Stimulated activated CD8-positive, alpha-beta memory T cell treated with anti-CD3 and anti-CD28 coated beads, Interleukin-12 subunit alpha, Interleukin-12 subunit beta, amount 100 ng/mL, for 4 hours (primary cell): ENCODE measurements at regions not wholly inside any gene's neighbourhood (a gene's known extent, or its start where the extent isn't known, plus 50 kb on each side); places are given as distances from the start of the nearest gene placed in this dataset.
"Not testable (repeated sequence)": the region's sequence is repeated elsewhere in the genome, so short reads cannot be mapped to it uniquely, and the experiment has no call there.

Source experiments
- DNase-seq: peaks from one replicate; pipeline ENCODE4 v3.0.0-alpha.2; 2020; ENCODE audit warnings: low read depth

GRCh38 chr16:87033541-87034300 lies 283.5 kb downstream of the C16orf95 start:
- no peak for DNase-seq

GRCh38 chr16:87034317-87034716 lies 282.9 kb downstream of the C16orf95 start:
- DNase-seq = no peak

DNA sequence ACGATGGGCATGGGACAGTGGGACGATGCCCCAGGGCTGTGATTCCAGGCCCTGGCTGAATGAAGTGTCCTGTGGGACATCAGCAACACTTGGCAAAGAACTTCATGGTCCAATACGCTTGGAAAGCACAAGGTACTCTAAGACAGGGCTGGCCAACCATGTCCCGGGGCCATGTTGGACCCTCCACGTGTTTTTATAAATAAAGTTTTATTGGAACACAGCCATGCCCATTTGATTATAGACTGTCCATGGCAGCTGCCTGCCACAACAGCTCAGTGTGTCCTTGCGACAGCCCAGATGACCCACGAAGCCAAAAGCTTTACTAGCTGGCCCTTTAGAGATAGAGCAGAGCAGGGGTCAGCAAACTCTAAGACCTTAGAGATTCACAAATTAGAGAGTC lies 282.1 kb downstream of the C16orf95 start:
- DNase-seq = no peak

DNA sequence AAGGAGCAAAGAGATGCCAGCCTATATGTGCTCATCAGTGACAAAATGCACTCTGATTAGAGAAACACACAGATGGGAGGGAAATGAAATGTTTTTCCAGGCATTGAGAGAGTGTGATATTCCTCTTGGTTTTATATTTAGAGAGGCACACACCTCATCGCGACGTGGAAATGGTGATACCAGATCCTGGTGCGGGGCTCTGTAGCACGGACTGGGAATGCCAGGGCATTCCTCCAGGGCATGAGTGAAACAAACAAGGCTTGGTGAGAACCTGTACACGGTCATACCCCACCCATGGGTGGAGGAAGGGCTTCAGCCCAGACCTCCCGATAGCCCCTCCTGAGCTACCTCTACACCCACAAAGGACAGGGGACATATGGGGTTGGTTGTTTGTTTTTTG lies 280.2 kb downstream of the C16orf95 start:
- no peak for DNase-seq

DNA sequence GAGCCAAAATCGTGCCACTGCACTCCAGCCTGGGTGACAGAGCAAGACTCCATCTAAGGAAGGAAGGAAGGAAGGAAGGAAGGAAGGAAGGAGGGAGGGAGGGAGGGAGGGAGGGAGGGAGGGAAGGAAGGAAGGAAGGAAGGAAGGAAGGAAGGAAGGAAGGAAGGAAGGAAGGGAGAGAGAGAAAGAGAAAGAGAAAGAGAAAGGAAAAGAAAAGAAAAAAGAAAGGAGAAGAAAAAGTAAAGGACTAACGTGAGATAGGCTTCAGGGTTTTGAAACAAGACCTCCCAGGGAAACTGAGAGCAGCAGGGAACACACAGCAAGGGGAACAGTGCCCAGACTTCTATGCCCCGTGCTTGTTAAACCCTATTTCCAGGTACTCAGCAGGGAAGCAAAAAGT lies 278.7 kb downstream of the C16orf95 start:
- DNase-seq = not testable (repeated sequence)

DNA sequence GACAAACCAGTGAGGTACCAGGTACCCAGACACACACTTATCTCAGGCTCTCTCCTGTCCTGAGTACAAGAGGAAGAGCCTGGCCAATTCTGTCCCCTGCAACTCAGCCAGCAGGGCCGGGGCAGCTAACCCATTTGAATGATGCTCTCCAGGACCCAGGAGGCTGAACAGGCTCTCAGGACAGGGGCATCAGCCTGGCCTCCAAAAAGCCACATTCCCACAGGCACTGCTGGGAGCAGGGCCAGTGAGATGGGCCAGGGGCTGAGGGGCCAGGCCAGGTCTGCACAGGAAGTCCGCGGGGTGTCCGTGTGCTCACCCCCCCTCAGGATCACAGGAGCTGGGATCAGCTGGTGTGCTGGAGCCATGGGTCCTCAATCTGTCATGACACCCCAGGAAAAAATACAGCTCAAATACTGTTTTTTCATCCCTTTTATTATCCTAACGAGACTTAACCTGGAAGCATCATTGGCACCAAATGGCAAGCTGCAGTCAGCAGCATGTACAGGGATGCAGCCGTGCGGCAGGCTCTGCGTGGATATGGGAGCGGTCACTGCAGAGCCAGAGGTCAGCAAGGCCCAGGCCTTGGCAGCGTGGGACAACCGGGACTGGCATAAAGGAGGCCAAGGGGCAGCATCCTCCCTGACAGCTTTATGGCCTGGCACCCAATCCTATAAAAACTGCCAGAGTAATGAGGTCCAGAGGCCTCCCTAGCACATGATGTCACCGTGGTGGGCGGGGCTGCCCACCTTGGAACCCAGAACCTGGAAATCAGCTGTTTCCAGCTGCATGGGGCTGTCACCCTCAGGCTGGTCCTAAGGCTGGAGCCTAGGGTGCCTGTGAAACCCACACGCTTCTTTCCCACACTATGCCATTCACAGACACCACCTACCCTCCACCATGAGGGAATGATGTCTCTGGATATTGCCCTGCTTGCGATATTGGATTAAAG lies 276.7 kb downstream of the C16orf95 start:
- DNase-seq = no peak

GRCh38 chr16:87041286-87041685 lies 275.9 kb downstream of the C16orf95 start:
- no peak for DNase-seq

DNA sequence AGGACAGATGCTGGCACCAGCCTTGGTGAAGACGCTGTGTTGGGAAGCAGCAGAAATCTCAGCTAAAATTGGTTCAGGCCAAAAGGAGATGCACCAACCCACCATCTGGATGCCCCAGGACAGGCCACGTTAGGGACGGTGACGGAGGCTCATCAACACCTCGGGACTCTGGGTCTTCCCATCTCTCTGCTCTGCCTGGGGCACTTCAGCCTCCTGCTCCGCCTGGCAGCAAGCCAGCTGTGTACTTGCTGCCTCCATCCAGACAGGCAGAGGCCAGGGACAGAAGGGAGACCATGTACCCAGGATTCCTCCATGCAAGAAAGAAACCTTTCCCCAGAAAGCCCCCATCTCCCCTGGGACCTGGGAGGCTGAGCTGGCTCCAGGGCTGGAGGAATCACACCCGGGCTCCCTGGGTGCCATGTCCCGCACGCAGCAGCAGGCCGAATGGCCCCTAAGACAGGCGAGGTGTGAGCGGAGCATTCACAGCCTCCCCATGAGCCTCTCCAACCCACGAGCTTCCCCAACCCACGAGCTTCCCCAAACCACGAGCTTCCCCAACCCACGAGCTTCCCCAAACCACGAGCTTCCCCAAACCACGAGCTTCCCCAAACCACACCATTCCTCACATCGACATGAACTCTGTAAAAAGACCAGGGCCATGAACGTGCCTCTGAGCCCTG lies 274.5 kb downstream of the C16orf95 start:
- DNase-seq = no peak

DNA sequence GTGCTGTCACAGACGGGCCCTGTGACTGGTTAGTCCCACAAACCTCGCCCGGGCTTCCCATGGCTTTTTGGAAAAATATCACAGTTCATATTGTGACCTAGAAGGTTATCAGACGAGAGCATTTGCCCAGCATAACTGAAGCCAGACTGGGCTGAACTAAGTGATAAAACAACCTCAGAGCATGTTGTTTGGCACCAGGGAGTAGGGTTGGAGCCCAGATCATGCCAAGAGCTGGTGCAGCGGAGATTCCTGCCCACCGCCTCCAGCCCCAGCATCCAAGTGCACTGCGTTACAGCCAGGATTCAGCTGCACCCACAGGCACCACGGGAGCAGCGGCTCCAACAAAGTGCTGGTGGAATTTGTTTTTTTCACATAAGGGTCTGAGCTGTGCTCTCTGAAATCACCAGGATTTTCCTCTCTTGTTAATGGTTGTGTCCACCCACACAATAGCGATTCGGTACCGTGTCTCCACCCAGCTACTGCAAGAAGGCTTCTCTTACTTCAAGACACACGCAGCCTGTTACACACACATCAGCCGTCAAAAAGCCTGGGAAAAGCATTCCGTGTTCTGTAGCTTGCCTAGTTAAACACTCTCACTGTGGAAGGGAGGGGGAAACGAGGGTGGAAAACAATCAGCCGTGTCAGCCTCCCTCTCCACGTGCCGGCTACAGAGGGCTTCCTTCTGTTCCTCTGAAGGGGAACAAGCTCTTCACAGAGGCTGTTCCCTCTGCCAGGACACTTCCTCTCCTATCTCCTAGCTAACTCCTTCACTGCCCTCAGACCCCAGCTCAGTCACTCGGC lies 273.8 kb downstream of the C16orf95 start:
- DNase-seq = no peak

- DNase-seq = no peak
Measured at GRCh38 chr16:87044032-87044382, 273.2 kb downstream of the C16orf95 start.

- no peak for DNase-seq
Measured at GRCh38 chr16:87044829-87045228, 272.4 kb downstream of the C16orf95 start.

DNA sequence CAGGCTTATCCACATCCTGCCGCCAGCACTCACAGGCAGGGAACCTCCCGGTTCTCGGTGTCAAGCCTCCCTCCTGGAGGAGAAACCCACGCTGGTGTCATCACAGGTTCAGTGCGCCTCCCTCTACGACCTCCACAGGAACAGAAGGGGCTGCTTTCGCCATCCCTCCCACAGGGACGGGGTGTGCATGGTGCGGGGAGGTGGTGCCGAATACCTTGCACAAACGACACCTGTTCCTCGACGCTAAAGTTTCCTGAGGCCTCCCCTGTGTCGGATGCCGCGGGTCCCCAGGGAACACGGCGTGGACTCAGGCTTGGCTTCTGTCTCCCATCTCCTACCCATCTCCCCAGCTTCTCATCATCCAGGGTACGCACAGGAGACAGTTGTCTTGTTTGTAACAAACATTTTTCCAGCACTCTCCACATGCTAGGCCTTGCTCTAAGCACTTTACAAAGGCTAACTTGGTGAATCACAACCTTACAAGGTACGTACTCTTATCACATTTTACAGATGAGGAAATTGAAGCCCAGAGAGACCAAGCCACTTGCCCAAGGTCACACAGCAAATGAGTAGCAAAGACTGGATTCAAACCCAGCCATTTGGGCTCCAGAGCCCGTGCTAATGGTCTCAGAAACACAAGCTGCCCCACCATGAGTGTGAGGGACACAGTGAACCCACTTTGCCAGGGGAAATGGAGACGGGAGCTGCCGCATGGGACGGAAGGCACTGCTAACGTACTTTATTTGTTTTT lies 271.6 kb downstream of the C16orf95 start:
- DNase-seq = no peak

- DNase-seq = no peak
Measured at GRCh38 chr16:87046235-87046634, 271.0 kb downstream of the C16orf95 start.

DNA sequence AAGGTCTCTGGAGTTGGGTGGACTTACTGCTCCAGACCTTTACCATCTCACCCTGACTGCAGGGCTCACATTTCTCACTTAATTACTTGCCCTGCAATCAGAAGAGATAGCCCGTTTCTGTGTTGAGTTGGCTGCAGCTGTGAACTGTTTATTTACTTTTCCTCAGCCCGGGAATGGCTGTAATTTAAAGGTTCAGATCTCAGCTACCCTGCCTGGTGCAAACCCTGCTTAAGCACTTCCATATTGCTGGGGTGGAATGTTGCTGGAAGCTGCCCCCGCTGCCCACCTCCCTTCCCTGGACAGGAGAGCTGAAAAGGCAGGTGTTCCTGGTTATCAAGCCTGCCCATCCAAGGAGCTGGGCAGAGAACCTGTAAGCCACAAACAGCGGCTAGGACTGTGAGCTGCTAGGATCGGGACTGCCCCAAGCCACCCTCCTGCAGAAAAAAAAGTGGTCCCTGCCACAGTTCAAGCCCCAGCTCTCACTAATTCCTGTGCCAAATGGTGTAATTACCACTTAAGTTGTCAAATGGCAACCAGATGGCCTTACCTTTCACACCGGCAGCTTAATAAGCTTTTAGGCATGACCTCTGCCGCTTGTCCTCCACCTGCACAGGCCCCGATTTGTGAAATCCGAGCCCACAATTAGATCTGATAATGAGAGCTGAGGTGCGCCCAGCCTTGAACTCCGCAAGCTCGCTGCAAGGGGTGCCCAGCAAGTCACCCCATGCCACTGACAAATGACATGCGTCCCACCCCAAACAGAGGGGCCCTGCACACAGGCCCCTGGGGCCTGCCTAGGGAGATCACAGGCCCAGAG lies 269.8 kb downstream of the C16orf95 start:
- no peak for DNase-seq

- no peak for DNase-seq
Measured at GRCh38 chr16:87048038-87048729, 269.0 kb downstream of the C16orf95 start.

DNA sequence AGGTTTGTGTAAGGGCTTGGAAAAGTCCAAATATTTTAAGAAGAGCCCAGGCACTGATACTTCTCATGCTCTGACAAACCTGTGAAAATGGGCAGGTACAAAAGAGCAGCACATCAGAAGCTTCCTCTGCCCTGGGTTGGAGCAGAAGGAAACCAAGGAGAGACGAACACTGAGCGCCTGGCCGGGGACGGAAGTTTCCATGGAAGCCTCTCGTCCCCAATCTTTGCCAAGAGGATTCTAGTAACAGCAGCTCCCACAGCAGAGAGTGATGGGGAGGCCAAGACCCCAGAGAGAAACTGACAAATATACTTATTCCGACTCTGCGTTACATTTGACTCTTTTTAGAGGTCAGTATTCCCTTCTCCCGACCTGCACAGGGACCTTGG lies 268.5 kb downstream of the C16orf95 start:
- DNase-seq = no peak

DNA sequence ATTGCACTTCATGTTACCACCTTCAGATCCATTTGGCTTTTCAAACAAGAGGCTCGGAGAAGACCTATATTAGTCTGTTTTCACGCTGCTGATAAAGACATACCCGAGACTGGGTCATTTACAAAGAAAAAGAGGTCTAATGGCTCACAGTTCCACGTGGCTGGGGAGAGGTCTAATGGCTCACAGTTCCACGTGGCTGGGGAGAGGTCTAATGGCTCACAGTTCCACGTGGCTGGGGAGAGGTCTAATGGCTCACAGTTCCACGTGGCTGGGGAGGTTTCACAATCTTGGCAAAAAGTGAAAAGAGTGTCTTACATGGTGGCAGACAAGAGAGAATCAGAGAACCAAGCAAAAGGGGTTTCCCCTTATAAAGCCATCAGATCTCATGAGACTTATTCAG lies 268.0 kb downstream of the C16orf95 start:
- DNase-seq = not testable (repeated sequence)

DNA sequence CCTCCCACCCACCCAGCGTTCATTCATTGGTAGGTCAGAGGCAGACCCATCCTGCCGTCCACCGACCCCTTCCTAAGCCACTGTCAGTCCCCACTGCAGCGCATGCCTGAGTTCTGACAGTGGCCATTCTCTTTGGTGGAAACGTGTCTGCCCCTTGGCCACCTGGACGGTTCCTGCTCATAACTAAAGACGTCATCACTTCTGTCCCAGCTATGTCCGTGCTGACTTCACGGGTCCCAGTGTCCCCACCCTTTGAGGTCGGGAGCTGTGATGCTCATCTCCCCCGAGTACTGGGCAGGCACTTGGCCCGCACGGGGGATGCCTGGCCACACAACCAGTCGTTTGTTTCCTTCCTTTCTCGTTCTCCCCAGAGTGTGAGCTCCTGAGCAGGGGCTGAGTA lies 267.1 kb downstream of the C16orf95 start:
- no peak for DNase-seq

GRCh38 chr16:87051526-87052320 lies 265.5 kb downstream of the C16orf95 start:
- no peak for DNase-seq
